Stimulated activated CD8-positive, alpha-beta memory T cell treated with anti-CD3 and anti-CD28 coated beads, Interleukin-12 subunit alpha, Interleukin-12 subunit beta, amount 100 ng/mL, for 4 hours (primary cell): ENCODE measurements at regions not wholly inside any gene's neighbourhood (a gene's known extent, or its start where the extent isn't known, plus 50 kb on each side); places are given as distances from the start of the nearest gene placed in this dataset.

Source experiments
- DNase-seq: peaks from one replicate; pipeline ENCODE4 v3.0.0-alpha.2; 2020; ENCODE audit warnings: low read depth

GRCh38 chr2:16121231-16121985, 181.1 kb downstream of the MYCN start:
- no peak for DNase-seq

DNA sequence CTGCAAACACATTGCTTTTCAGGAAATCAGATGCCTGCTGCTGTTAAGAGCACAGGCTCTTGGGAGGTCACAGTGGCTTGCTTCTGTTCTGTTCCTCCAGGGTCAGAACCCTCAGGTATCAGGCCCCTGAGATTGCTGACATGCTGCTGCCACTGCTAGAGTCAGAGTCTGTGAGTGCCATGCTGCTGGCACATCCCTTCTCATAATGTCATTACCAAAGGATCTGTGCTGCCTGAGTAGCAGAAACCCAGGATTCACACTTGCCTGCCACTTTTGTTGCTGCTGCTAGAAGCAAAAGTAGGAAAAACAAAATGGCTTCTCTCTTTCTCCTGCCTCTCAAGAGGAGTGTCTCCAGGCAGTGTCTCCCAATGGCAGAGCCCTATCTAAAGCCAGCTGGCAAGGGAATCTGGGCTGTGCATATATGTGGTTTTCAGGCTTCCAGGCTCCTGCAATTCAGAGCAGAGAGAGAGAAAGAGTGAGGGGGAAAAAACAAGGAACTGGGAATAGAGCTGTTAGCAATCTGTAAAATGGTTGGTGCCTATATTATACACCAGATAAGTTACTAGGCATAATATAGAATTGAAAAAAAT, 180.3 kb downstream of the MYCN start:
- no peak for DNase-seq

DNA sequence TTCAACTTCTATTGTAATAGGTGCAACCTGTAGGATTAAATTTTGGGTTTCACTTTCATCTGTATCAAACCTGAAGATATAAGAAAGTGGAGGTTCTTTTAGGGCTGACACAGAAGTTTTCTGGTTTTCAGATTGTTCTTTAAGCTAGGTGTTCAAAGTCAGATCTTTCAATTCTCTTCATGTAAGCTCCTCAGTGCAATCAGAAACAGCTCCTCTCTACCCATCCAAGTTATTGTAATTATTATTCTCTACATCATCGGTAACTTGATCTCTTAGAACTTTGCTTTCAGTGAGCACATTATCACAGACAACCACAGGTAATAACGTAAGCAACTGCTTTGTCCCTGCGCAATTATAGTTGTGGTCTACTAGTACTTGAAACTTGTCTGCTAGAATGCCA, 179.4 kb downstream of the MYCN start:
- no peak for DNase-seq

- DNase-seq, result no peak
These were observed 178.6 kb downstream of the MYCN start for GRCh38 chr2:16118611-16119590.

- DNase-seq, result no peak
These were observed 177.7 kb downstream of the MYCN start for GRCh38 chr2:16117791-16118610.

DNA sequence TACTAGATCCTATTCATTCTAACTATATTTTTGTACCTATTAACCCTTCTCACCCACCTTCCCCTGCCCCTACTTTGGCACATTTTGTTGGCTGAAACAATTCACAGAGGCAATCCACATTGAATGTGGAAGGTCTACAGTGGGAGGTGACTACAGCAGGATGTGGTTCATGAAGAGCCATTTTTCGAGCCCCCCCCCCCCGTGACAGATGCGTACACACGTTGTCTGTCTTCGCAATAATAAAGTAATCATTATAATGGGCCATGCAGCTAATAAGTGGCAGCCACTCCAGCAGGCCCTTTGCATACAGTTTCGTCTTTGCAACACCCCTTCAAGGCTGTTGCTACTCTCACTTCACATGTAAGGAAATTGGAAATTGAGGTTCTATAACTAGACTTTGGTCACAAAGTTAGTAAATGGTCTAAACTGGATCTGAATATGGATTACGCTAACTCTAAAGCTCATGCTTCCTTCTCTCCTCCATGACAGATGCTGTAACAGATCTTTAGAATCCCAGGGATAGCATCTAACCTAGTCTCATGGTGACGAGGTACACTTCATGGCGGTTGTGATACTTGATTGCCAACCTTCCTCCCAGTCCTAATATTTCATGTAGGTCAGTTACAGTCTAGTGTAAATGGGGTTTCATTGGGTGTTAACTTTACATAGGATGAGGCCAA, 176.8 kb downstream of the MYCN start:
- DNase-seq, result no peak

- no peak for DNase-seq
These were observed 175.8 kb downstream of the MYCN start for GRCh38 chr2:16115881-16116830.

DNA sequence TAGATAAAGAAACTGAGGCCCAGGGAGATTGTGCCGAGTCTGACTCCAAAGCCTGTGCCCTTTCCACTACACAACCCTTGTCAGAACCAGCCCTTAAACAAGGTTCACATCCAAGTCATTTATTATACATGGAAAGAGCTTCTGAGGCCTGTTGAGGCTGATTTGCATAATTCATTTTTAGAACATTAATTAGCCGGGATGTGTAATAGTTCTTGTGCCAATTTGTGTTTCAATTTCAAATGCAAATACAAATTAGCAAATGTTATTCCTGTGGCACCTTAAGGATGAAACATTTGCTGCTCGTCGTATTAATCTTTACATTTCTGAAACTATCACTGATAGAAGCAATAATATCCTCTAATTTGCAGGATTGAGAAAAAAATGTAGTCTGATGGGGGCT, 174.9 kb downstream of the MYCN start:
- no peak for DNase-seq

- DNase-seq, result no peak
These were observed 174.5 kb downstream of the MYCN start for GRCh38 chr2:16114836-16115235.

GRCh38 chr2:16114070-16114469, 173.7 kb downstream of the MYCN start:
- DNase-seq, result no peak

DNA sequence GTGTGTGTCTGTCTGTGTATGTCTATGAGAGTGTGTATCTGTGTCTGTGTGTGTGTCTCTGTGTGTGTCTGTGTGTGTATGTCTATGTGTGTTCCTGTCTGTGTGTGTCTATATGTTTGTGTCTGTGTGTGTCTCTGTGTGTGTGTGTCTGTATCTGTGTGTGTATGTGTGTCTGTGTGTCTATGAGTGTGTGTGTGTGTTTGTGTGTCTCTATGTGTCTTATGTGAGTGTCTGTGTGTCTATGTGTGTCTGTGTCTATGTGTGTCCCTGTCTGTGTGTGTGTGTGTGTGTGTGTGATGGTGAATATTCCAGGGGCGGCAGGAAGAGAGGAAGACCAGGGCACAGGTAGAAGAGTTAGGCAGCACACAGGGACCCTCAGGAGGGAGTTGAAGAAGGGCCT, 173.2 kb downstream of the MYCN start:
- DNase-seq, result no peak

GRCh38 chr2:16112972-16113560, 172.7 kb downstream of the MYCN start:
- no peak for DNase-seq

- DNase-seq, result no peak
These were observed 172.1 kb downstream of the MYCN start for GRCh38 chr2:16112251-16112971.

DNA sequence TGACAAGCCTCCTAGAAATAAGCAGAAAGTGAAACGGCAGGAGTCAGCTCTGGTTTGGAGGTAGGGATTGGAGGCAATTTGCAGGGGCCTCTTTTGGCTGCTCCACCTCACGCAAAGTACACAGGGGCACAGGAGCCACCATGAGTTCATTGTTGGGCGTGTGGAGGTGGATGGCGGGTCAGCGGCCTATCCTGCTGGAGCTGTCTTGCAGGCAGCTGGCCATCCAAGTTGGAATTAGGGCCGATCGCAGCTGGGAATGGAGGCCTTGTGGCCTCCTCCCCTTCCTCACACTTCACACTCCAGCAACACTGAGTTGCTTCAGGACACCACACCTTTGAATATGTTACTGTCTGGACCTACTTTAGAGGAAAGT, 171.5 kb downstream of the MYCN start:
- DNase-seq, result no peak

GRCh38 chr2:16109821-16110310, 169.5 kb downstream of the MYCN start:
- no peak for DNase-seq

DNA sequence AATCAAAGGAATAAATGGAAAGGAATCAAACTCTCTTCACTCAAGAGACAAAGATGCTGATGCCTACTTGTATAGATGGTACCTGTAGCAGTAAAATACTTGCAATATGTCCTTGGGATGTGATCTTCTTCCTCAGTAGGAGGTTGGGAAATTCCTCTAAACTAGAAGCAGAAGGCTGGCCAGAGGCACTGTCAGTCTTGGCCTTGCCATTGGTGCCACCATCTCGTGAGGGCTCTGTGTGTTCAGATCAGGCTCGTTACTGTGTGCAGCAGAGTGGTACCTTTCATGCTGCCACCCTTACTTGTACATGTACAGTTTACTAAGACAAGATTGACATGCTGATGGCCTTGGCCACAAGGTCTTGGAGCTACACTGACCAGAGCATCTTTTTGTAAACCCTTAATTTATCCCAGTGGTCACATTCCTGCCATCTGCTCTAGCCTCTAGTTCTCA, 169.0 kb downstream of the MYCN start:
- DNase-seq, result no peak

- no peak for DNase-seq
These were observed 166.9 kb downstream of the MYCN start for GRCh38 chr2:16107246-16107645.

DNA sequence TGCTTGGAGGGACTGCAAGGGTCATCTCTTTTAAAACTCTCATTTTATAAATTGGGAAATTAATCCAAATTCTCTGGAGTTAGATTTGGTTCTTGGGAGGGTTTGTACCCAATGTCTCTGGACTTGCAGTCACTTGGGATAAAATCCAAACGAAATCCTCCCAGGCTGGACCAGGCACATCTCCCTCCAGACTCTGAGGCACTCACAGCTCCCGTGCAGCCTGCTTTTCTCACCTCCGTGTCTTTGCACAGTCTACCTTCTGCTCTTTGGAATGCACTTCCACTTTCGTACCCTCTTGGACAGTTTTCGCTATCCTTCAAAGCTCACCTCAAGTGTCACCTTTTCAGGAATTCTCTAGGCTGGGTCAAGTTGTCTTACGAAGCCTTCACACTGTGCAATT, 166.3 kb downstream of the MYCN start:
- no peak for DNase-seq
